HG03571 (cell line): ENCODE measurements at regions not wholly inside any gene's neighbourhood (a gene's known extent, or its start where the extent isn't known, plus 50 kb on each side); places are given as distances from the start of the nearest gene placed in this dataset.
"Not testable (repeated sequence)": the region's sequence is repeated elsewhere in the genome, so short reads cannot be mapped to it uniquely, and the experiment has no call there.

Source experiments
- ATAC-seq: cut with Tn5 transposase; IDR thresholded peaks from one replicate; pipeline ENCODE4 v1.9.1; 2021; ENCODE audit not compliant: unreplicated experiment

DNA sequence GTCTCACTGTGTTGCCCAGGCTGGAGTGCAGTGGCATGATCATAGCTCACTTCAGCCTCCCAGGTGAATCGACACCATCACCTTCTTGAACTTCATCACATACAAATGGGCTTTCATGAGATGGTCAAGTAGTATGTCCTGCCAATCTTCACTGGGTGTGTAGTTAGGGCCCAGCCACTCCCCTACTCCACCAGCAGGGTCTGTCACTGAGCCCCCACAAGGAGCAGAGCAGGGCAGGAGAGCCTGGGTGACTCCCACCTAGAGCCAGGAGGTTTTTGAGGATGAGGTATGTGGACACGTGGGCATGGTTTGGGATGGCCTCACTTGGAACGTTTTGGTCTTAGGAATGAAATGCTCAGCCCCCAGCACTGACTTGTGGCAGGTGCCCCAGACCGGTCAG, 4037.7 kb upstream of the TPTE start:
- ATAC-seq = not testable (repeated sequence)

DNA sequence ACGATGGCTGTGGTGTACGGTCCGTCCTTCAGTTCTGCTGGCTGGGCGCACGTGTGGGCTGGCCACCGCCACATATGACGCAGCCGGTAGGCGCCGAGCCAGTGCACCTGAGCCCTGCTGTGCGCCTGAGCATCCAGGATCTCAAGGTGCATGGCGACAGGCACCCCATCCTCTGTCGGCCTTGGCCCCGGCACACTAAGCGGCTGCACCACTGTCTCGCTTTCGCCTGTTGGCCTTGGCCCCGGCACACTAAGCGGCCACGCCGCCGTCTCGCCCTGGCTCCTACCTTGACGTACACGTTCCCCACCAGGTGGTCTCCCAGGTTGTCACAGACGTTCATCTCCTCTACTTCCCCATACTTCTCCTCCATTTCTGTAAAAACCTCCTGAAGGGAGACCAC, 4034.6 kb upstream of the TPTE start:
- not testable (repeated sequence) for ATAC-seq

DNA sequence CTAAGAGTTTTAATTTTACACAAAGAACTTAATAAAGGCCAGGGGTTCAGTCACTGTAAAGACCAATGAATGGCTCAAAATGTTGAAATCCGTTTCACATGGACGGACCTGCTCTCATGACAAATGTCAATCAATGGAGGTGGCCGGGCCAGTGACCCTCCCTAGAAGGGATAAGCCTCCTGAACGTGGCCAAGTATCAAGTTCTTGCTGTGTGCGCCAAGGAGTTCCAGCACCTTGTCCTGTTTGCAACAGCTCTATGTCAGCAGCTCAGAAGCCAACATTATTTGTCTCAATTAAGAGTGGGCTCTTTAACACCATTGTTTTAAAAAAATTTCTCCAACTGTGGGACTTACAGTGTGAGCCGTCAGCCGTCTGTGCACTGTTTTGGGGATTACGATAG, 4028.7 kb upstream of the TPTE start:
- not testable (repeated sequence) for ATAC-seq

DNA sequence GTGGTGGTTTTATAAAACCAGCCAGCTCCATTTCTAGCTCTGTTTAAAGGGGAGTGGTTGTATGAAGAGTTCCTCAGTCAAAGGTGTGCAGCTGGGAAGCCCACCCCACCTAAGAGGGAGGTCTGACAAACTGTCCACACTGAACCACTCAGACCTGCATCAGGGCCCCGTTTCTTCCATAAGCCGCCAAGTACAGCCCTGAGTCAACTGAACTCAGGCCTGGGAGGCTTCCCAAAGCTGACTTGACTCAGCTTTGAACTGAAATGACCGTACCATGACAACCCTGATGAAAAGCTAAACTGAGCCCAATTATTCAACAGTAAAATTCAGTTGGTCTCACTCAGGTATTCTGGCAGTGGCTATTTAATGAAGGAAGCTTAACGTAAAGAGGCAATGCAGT, 4027.4 kb upstream of the TPTE start:
- ATAC-seq = not testable (repeated sequence)

DNA sequence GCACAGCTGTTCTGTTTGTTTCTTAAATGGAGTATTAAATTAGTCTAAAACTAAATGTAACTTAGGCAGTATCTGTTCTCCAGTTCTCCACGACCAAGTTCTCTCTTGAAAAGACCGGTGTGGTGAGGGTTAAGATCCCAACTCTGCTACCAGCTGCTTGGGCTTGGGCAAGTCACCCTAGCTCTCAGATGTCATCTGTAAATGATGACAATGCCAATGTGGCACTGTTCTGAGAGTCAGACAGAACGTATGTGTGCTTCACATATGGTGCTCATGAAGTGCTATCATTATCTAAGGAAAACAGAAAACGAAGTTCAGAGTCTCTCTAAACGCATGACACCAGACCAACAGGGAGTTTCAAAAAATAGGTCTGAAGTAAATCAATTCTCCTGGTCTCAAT, 4025.0 kb upstream of the TPTE start:
- ATAC-seq = not testable (repeated sequence)

DNA sequence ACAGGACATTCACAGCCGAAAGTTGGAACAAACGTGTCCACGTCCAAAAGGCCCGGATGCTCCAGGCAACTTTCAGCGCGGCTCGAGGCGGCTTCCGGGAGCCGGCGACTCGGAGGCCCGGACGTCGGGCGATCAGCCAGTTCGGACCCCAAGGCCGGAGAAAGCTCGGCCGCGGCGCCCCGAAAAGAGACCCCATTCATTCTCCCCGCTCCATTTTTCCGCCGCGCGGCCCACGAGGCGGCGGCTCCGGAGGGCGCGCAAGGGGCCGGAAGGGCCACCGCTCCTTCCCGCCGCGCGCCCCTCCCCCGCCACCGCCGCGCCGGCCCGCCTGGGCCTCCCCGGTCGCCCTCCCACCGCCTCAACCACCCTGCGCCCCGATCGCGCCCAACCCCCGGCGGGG, 4022.7 kb upstream of the TPTE start:
- peak; percentile 26 for ATAC-seq

DNA sequence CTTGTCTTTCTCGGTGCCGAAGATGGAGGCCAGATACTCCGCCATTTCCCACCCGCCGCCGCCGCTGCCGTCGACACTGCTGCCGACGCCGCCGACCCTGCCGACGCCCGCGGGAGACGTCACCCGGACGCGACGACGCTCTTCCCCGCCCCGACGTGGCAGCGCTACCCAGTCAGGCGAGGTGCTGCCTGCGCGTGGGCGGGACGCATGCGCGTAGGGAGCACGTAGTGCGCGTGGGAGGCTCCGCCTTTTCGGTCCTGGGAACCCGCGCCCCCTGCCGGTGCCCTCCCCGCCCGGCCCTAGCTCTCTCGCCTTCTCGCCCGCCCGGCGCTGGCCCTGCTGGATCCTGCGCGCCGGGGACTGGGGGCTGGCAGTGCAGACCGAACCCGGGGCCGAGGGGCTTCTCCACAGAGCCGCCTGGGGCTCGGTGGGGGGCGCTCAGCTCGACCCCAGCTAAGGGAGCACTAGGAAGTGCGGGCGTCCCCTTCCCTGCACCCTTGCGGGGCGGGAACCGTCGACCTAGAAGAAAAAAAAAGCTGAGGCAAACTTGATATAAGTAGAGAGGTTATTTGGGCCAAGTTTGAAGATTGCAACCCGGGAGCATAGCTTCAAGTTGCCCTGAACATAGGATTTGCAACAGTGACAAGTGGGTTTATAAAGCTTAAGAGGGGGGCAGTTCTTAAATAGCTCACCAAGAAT, 4022.1 kb upstream of the TPTE start:
- ATAC-seq = peak; percentile 63

DNA sequence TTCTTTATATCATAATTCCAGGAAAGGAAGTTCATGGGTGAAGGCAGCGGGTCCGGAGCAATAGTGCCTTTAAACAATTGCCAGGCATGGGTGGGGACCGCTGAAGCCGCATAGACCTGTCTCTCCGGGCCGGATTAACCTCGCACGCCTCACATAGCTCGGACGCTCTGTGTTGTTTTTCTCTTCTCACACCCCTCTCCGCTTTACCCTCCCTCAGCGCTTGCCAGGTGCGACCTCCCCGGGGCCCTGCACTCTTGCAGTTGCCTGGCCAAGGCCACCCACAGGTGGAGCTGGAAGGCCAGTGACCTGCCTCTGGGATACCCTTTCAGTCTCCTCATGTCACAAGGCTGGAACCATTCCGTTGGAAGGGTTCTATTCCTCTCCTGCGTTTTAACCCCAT, 4021.5 kb upstream of the TPTE start:
- not testable (repeated sequence) for ATAC-seq

DNA sequence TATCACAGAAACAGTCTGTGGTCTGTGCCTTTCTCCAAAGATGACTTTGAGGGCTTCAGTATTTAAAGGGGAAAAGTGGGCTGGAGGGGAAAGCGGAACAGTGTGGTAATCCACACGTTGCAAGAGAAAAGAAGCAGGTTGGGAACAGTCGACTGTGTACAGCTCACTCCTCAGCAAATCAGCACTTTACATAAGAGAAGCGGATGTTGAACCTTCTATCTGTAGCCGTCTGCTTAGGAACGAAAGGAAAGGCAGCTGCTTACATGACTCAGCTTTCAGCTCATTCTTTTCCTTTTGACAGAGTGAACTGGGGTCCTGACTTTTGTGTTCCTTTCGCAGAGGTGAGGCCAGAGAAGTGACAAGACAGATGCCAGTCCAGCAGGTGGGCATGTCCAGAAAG, 4020.7 kb upstream of the TPTE start:
- ATAC-seq = not testable (repeated sequence)

DNA sequence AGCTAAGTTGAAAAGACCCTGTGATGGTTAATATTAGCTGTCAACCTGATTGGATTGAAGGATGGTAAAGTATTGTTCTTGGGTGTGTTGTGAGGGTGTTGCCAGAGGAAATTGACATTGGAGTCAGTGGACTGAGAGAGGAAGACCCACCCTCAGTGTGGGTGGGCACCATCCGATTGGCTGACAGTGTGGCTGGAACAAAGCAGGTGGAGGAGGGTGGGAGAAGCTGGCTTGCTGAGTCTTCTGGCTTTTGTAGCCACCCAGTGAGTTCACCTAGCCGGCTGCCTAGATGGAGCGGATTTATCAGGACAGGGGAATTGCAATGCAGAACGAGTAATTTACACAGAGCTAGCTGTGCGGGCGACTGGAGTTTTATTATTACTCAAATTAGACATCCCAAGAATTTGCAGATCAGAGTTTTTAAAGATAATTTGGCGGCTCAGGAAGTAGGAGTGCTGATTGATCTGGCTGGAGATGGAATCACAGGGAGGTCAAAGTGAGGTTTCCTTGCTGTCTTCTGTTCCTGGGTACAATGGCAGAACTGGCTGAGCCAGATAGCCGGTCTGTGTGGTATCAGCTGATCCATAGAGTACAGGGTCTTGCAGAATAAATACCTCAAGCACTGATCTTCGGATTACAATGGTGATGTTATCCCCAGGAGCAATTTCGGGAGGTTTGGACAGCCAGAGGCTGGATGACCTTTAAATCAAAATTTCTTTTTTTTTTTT, 4015.1 kb upstream of the TPTE start:
- not testable (repeated sequence) for ATAC-seq

DNA sequence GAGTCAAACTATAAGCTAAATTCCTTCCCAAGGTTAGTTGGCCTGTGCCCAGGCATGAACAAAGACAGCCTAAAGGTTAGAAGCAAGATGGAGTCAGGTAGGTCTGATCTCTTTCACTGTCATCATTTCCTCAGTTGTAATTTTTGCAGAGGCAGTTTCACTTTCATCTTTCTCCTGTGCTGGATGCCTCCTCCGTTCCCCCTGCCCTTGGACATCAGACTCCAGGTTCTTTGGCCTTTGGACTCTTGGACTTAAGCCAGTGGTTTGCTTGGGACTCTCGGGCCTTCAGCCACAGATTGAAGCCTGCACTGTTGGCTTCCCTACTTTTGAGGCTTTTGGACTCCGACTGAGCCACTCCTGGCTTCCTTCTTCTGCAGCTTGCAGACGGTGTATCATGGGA, 4013.8 kb upstream of the TPTE start:
- ATAC-seq = not testable (repeated sequence)

DNA sequence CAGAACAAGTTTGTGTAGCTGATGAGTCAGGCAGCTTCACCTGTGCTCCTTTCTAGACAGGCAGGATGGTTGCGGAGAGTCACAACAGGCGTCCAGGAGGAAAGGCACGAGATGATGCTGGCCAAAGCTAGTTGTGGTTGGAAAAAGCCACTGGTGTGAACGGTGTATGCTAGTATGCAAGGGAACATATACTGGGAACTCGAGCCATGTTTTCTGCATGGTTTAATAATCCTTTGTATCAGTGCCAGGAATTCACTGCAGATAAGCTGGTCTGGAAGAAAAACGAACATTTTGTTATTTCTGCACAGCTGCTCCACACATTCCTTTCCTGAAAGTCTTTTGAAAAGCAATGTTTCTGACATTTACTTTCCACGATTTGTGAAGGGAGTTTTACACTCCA, 3999.6 kb upstream of the TPTE start:
- not testable (repeated sequence) for ATAC-seq

DNA sequence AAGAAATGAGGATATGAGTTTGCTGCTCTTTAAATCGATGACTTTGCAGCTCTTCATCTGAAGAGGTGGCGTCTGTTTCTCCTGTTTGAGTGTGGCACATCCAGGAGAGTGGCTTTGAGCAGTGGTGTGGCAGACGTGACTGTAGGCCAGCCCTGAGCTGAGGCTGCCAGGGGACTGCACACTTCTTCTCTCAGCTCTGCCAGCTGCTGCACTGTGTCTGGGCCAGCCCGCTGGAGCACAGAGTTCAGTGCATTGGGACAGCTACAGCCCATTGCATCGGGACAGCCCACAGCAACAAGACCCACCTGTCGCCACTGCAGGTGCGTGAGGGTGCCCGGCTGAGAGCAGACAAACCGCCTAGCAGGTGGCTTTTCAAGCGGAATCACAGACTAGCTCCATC, 3995.2 kb upstream of the TPTE start:
- ATAC-seq = not testable (repeated sequence)

DNA sequence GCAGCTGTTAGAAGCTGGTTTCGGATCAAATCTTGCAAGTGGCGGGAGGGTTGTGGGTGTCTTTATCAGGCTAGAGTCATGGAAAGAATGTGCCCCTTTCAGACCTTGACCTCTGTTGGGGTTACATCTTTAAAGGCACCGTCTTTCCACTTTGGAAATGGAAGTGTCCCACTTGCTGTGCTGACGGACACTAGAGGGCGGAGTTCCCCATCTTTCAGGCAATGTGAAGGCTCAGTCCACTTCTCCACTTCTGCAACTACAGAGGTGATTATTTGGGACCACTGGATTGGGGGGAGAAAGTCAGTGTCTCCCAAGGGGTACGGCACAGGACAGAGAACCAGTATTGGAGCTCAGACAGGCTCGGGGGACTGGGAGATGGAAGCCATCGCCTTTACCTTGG, 3990.7 kb upstream of the TPTE start:
- not testable (repeated sequence) for ATAC-seq

DNA sequence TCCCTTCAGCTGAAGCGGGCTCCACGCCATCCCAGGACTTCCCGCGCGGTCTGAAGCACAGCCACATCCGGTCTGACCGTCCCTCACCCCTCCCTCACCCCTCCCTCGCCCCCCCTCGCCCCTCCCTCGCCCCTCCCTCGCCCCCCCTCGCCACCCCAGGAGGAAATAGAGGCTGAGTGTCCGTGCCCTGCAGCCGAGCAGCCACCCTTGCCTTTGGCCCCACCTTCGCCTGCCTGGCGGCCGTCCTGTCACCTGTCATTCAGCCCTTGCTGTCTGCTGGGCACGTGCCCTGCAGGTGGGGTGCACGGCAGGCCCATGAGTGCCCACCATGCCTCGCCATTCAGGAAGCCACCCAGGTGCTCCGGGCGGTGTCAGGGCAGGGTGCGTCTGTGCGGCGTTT, 3988.1 kb upstream of the TPTE start:
- not testable (repeated sequence) for ATAC-seq

DNA sequence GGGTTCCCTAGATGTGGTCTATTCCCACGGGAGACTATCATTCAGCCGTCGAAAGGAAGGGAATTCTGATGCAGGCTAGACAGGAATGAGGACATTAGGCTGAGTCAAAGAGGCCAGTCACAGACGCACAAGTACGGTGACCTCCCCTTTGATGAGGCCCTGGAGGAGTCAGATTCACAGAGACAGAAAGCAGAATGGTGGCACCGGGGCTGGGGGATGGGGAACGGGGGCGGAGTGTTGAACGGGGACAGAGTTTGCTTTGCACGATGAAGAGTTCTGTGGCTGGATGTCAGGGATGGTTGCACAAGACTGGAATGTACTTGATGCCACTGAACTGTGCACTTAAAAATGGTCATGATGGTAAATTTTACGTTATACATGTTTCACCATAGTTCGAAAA, 3983.1 kb upstream of the TPTE start:
- ATAC-seq = not testable (repeated sequence)

DNA sequence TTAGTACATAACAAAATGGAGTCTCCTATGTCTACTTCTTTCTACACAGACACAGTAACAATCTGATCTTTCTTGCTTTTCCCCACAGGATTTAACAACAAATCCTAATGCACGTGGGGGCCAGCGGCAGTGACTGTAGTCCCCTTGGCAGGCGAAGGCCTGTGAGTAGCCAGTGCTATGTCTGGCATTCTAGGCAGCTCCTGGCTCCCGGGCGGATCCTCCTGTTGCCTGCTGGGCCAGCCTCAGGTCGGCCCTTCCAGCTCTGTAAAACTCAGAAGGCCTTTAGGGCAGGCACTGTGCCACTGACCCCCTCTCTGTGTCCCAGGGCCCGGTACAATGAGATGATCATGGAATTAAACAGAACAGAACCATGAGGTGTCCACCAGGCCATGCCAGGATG, 3981.7 kb upstream of the TPTE start:
- not testable (repeated sequence) for ATAC-seq

DNA sequence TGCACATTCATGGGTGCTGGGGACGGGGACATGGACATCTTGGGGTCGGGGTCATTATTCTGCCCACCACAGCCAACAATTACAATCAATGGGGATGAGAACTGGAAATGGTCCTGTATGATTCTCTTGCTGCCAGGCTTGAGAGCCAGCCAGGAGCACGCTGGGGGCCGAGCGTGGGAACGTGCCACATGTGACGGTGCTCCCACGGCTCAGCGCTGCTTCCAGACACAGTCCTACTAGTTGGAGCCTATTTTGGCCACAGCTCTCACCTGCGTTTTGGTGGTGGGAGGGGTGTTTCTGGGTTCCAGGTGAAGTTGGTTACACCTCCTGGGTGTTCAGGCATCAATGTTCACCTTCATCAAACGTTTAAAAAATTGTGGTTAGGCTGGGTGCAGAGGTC, 3980.3 kb upstream of the TPTE start:
- not testable (repeated sequence) for ATAC-seq

DNA sequence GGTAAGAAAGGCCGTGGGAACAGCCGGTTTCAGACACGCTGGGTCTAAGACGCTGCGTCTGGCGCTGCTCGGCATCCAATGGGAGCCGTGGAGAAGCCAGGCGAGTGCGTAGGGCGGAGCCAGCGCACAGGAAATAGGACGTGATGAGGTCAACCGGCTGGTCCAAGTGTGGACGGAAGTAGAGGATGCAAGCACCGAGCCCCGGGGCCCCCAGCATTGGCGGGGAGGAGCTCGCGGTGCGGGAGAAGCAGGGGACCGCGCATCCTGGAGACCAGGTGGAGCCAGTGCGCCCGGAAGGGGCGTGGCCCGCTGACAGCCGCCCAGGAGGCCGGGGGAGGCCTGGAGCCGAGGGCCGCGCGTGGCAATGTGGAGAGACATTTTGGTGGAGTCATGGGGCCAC, 3976.1 kb upstream of the TPTE start:
- not testable (repeated sequence) for ATAC-seq

DNA sequence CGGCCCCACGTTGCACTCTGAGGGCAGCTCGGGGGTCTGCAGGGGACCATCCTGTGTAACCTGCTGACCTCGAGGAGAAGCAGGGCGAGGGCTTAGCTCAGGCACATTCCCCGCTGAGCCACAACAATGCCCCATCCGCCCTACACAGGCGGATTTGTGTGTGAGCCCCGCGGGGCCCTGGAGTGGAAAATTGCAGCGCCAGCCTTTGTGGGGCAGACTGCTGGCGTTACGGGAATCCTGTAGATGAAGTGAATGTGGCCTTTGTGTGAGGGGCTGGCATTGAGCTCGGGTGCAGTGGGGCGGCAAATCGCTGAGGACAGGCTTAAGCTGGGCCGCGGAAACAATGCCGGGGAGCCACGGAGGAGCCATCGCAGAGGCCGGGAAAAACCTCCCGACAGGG, 3970.3 kb upstream of the TPTE start:
- not testable (repeated sequence) for ATAC-seq

DNA sequence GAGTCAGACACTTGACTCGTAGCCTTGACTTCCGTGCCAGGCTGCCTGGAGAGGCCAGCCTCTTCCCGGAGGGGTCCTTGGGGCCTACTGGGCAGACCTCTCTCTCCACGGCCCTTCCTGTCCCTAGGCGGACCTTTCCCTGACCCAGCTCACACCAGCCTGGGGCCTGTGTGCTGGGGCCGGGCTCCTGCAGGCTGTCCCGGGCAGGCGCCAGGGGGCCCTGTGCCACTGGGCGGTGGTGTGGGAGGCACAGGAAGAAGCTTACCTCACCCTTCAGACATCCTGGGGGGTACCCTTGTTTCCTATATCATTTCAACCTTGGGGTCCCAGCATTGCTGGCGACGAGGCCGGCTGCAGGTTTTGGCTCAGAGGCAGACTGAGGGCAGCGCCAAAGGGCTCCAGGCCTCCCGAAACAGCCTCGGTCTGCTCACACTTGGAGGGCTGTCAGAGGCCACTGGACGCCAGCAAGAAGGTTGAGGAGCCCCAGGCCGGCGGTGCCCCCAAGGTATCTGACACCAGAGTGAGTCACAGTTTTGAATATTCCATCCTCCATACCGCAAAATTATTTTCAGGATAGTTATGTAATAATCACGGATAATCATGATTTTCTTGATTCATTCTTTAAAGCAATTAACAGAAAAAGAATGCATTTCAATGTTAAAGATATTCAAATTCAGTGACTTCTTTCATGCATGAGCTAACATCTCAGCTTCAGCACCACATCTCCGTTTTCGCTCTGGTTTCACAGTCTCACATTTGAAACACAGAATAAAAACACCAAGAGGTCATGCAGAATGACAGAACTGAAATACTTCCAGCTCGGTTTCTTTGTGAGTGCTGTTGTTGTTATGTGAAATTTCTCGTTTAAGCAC, 3967.6 kb upstream of the TPTE start:
- ATAC-seq = not testable (repeated sequence)
